ENCODE measurements at regions not wholly inside any gene's neighbourhood (a gene's known extent, or its start where the extent isn't known, plus 50 kb on each side); places are given as distances from the start of the nearest gene placed in this dataset.

GRCh38 chrX:10800796-10801195 is 180.4 kb upstream of the MID1 start:
- no peak for TF ChIP-seq POLR2A (IDR thresholded peaks at IDR 0.05; ENCODE audit: low read depth, low read length)
- no peak for TF ChIP-seq POU2F2 (IDR thresholded peaks at IDR 0.05; ENCODE audit: low read depth, low read length)
